ENCODE measurements at regions not wholly inside any gene's neighbourhood (a gene's known extent, or its start where the extent isn't known, plus 50 kb on each side); places are given as distances from the start of the nearest gene placed in this dataset.

- TF ChIP-seq CTCF (IDR thresholded peaks at IDR 0.05; ENCODE audit: low read length) = no peak
- TF ChIP-seq EZH2 (IDR thresholded peaks at IDR 0.05; ENCODE audit: borderline replicate concordance, low read length) = no peak
These were observed 88.8 kb upstream of the PAXBP1 start for GRCh38 chr21:32860399-32860798.

Measured in OCI-LY1 (cell line).